ENCODE measurements at regions not wholly inside any gene's neighbourhood (a gene's known extent, or its start where the extent isn't known, plus 50 kb on each side); places are given as distances from the start of the nearest gene placed in this dataset.

- no peak for DNase-seq
Observed at GRCh38 chrX:116226665-116227484, 56.3 kb downstream of the AGTR2 start.

GRCh38 chrX:116230130-116230898 is 59.8 kb downstream of the AGTR2 start:
- DNase-seq, result no peak

GRCh38 chrX:116232833-116233232 is 62.3 kb downstream of the AGTR2 start:
- DNase-seq, result peak; percentile 27

GRCh38 chrX:116236666-116237065 is 66.1 kb downstream of the AGTR2 start:
- DNase-seq, result no peak

GRCh38 chrX:116238093-116238492 is 67.5 kb downstream of the AGTR2 start:
- DNase-seq, result no peak

- no peak for DNase-seq
Observed at GRCh38 chrX:116238567-116239255, 68.2 kb downstream of the AGTR2 start.

GRCh38 chrX:116239944-116240840 is 69.6 kb downstream of the AGTR2 start:
- DNase-seq, result no peak

GRCh38 chrX:116241001-116241400 is 70.5 kb downstream of the AGTR2 start:
- DNase-seq, result no peak

GRCh38 chrX:116243039-116243438 is 72.5 kb downstream of the AGTR2 start:
- no peak for DNase-seq

- DNase-seq, result no peak
Observed at GRCh38 chrX:116246261-116246660, 75.7 kb downstream of the AGTR2 start.

GRCh38 chrX:116267511-116268040 is 97.0 kb downstream of the AGTR2 start:
- DNase-seq, result peak; percentile 4

- DNase-seq, result peak; percentile 77
Observed at GRCh38 chrX:116272322-116272721, 101.8 kb downstream of the AGTR2 start.

- DNase-seq, result no peak
Observed at GRCh38 chrX:116272861-116273260, 102.3 kb downstream of the AGTR2 start.

GRCh38 chrX:116276261-116276660 is 105.7 kb downstream of the AGTR2 start:
- DNase-seq, result no peak

GRCh38 chrX:116277351-116278225 is 107.0 kb downstream of the AGTR2 start:
- DNase-seq, result peak; percentile 10

- DNase-seq, result no peak
Observed at GRCh38 chrX:116278826-116279225, 108.3 kb downstream of the AGTR2 start.

GRCh38 chrX:116281106-116281505 is 110.6 kb downstream of the AGTR2 start:
- DNase-seq, result no peak

GRCh38 chrX:116282751-116283150 is 112.2 kb downstream of the AGTR2 start:
- peak; percentile 3 for DNase-seq

- no peak for DNase-seq
Observed at GRCh38 chrX:116284400-116284799, 113.9 kb downstream of the AGTR2 start.

- no peak for DNase-seq
Observed at GRCh38 chrX:116285501-116285900, 115.0 kb downstream of the AGTR2 start.

GRCh38 chrX:116289592-116289991 is 119.0 kb downstream of the AGTR2 start:
- no peak for DNase-seq

All from fibroblast of skin of abdomen (primary cell).